ENCODE measurements at regions not wholly inside any gene's neighbourhood (a gene's known extent, or its start where the extent isn't known, plus 50 kb on each side); places are given as distances from the start of the nearest gene placed in this dataset.

DNA sequence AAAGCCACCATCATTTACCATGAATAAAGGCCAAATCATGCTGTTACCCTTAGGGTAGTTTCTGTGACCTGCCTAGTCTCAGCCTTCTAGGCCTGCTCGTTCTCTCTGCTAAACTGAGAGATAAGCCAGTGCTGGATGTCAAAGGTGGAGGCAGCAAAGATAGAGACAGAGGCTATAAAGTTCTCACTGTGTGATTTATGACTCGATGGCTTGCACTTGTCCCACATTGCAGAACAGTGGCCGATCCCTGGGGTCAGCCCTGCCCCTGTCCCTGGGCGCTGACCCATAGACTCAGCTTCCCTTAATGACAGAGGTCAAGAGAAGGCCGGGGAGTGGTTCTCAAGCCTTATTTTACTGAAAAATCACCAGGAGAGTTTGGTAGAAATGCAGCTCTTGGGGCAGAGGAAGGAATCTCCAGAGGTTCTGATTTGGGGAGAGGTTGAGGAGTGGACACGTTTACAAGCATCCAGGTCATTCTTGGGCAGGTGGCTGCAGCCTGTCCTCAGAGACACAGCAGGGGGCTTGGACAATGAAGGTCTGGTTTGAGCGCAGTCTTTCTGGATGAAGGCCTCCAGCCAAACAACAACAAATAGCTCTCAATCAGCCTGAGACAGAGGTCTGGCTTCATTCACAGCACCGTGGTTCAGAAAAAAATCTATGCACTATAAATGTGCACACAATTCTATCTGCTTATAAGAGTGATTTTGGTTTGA, 143.5 kb downstream of the ACKR3 start:
- TF ChIP-seq, protein P1, sequence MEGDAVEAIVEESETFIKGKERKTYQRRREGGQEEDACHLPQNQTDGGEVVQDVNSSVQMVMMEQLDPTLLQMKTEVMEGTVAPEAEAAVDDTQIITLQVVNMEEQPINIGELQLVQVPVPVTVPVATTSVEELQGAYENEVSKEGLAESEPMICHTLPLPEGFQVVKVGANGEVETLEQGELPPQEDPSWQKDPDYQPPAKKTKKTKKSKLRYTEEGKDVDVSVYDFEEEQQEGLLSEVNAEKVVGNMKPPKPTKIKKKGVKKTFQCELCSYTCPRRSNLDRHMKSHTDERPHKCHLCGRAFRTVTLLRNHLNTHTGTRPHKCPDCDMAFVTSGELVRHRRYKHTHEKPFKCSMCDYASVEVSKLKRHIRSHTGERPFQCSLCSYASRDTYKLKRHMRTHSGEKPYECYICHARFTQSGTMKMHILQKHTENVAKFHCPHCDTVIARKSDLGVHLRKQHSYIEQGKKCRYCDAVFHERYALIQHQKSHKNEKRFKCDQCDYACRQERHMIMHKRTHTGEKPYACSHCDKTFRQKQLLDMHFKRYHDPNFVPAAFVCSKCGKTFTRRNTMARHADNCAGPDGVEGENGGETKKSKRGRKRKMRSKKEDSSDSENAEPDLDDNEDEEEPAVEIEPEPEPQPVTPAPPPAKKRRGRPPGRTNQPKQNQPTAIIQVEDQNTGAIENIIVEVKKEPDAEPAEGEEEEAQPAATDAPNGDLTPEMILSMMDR (IDR thresholded peaks at IDR 0.05; ENCODE audit: insufficient read depth, low read depth, low read length), result no peak
- POLR2A ChIA-PET, result no interaction called here
- no peaks in the 10 kb centered on the region for H3K36me3 ChIP-seq (ENCODE audit: control insufficient read depth, insufficient read depth, low read length)
- DNase-seq (ENCODE audit: low read depth), result no peak
- H3K27me3 ChIP-seq (ENCODE audit: control insufficient read depth, insufficient read depth, low read length), result 0 out of 2 replicates have a peak, but pooled peaks cover 6% of the 10 kb centered on the region
- H3K4me3 ChIP-seq (ENCODE audit: low read depth, low read length), result no peak overlapping the region
- CTCF ChIA-PET, result no interaction called here

DNA sequence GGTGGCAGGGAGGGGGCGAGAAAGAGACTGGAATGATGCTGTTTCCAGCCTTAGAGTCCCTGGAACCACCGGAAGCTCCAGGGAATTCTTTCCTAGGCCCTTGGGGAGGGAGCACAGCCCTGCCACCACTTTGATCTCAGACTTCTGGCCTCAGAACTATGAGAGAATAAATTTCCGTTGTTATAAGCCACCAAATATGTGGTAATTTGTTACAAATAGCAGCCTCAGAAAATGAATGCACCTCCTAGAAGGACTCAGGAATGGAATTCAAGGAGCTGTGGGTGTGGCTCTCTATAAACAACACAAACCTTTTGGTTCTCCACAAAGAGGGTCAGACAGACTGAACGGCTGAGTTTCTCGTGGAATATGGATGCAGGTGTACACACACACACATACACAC, 144.5 kb downstream of the ACKR3 start:
- no peak for DNase-seq (ENCODE audit: low read depth)
- no peak overlapping the region for H3K4me3 ChIP-seq (ENCODE audit: low read depth, low read length)
- ChIA-PET CTCF (no interaction called here), POLR2A (no interaction called here)
- H3K36me3 ChIP-seq (ENCODE audit: control insufficient read depth, insufficient read depth, low read length), result no peaks in the 10 kb centered on the region
- TF ChIP-seq, protein P1 (IDR thresholded peaks at IDR 0.05; ENCODE audit: insufficient read depth, low read depth, low read length), result no peak
- 0 out of 2 replicates have a peak, but pooled peaks cover 6% of the 10 kb centered on the region for H3K27me3 ChIP-seq (ENCODE audit: control insufficient read depth, insufficient read depth, low read length)

DNA sequence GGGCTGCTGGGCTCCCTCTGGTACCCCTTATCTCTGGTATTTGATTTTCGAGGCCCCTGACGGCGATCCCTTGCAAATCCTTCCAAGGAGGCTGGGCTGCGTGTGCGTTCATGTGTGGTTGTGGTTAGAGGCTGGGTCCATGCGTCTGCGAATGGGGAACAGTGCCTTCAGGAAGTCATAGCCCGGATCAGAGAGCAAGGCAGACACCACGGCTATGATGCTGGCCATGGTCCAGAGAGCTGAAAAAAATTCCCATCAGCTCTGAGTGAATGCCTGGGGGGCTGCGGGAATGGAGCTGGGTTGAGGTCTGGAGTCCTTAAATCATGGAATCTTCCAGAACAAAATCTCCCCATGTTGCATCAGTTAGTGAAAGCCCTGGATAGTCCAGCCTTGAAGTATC, 145.5 kb downstream of the ACKR3 start:
- Histone ChIP-seq H3K27me3 (ENCODE audit: control insufficient read depth, insufficient read depth, low read length) (0 out of 2 replicates have a peak, but pooled peaks cover 6% of the 10 kb centered on the region), H3K4me3 (ENCODE audit: low read depth, low read length) (no peak overlapping the region), H3K36me3 (ENCODE audit: control insufficient read depth, insufficient read depth, low read length) (no peaks in the 10 kb centered on the region)
- ChIA-PET POLR2A (interaction anchor here (0.6 kb wide), 1 partner anchor 64 kb away, joined by 3 read pairs; no protein-coding TSS in a partner anchor), CTCF (no interaction called here)
- DNase-seq (ENCODE audit: low read depth), result no peak
- TF ChIP-seq, protein P1 (IDR thresholded peaks at IDR 0.05; ENCODE audit: insufficient read depth, low read depth, low read length), result no peak

DNA sequence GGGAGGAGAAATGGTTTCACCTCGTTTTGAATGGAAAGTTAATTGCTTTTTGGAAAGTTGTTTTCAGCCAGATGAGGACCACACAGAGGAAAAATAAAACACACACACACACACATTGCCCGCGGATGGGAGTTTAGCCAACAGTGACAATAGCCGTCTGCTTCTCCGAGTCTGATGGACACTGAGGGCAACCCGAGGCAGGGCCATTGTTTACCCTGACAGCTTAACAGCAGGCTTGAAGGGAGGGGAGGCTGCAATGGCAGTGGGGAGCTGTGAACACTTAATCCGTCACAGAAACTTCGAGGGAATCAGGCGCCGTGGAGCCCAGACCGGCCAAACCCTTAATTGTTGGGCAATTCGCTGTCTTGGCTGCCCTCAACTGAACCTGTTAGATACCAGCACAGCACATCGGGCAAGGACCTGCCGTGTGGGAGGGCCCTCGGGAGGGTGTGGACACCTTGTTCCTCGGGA, 145.9 kb downstream of the ACKR3 start:
- Histone ChIP-seq H3K4me3 (ENCODE audit: low read depth, low read length) (no peak overlapping the region), H3K27me3 (ENCODE audit: control insufficient read depth, insufficient read depth, low read length) (0 out of 2 replicates have a peak, but pooled peaks cover 6% of the 10 kb centered on the region), H3K36me3 (ENCODE audit: control insufficient read depth, insufficient read depth, low read length) (no peaks in the 10 kb centered on the region)
- DNase-seq (ENCODE audit: low read depth), result no peak
- TF ChIP-seq, protein P1 (IDR thresholded peaks at IDR 0.05; ENCODE audit: insufficient read depth, low read depth, low read length), result no peak
- ChIA-PET CTCF (no interaction called here), POLR2A (interaction anchor here (0.6 kb wide), 1 partner anchor 64 kb away, joined by 3 read pairs; no protein-coding TSS in a partner anchor)

DNA sequence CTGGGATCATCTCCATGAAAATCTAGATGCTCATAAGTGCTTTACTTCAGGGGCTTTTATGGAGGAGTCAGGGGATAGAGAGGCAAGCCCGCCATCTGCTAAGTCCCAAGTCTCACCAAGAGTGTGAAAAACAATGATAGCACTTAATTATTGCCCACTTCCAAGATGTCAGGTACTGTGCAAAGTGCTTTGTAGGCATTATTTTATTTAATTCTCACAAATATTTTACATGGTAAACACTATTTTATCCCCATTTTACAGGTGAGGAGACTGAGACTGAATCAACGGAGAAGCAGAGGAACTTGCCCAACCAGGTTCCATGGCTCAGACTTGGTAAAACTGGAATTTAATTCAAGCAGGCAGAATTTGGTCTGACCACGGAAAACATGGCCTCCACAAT, 147.5 kb downstream of the ACKR3 start:
- no peak for DNase-seq (ENCODE audit: low read depth)
- no peaks in the 10 kb centered on the region for H3K36me3 ChIP-seq (ENCODE audit: control insufficient read depth, insufficient read depth, low read length)
- no peak overlapping the region for H3K4me3 ChIP-seq (ENCODE audit: low read depth, low read length)
- TF ChIP-seq, protein P1 (IDR thresholded peaks at IDR 0.05; ENCODE audit: insufficient read depth, low read depth, low read length), result no peak
- H3K27me3 ChIP-seq (ENCODE audit: control insufficient read depth, insufficient read depth, low read length), result 0 out of 2 replicates have a peak, but pooled peaks cover 6% of the 10 kb centered on the region
- ChIA-PET CTCF (no interaction called here), POLR2A (no interaction called here)
